ENCODE measurements at regions not wholly inside any gene's neighbourhood (a gene's known extent, or its start where the extent isn't known, plus 50 kb on each side); places are given as distances from the start of the nearest gene placed in this dataset.
"Not testable (repeated sequence)": the region's sequence is repeated elsewhere in the genome, so short reads cannot be mapped to it uniquely, and the experiment has no call there.

DNA sequence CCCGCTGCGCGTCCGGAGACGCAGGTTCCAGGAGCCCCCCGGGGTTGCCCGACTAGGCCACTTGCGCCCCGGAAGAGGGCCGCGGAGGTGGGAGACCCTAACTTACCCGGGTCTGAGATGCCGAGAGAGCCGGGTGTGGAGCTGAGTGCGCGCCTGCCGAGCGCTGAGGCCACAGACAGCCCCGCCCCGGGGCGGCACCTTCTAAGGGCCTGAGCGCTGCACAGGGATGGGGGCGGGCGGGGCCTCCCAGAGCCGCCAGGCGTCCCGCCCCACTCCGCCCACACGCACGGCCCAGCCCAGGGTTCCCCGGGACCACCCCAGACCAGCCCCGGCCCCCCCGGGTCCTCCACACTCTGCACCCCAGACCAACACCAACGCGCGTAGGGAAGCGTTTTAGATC lies 2692.0 kb upstream of the TPTE start:
- not testable (repeated sequence) for DNase-seq (ENCODE audit: low read depth)

DNA sequence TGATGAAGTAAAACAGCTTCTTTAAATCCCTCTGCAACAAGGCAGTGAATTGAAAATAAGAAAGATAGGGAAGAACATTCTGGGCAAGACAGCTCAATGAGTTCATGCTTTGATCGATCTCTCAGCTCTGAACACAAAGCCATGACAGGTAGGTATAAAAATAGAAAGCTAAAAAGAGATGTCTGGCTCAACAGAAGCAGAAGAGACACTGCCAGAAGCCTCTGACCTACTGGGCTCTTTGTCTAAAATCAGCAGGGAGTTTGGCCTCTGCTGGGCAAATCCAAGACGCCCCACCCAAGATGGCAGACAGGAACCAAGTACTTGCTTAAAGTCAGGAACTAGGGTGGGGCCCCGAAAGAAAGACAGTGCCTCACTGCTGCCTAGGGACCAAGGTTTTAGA lies 2684.1 kb upstream of the TPTE start:
- not testable (repeated sequence) for DNase-seq (ENCODE audit: low read depth)

DNA sequence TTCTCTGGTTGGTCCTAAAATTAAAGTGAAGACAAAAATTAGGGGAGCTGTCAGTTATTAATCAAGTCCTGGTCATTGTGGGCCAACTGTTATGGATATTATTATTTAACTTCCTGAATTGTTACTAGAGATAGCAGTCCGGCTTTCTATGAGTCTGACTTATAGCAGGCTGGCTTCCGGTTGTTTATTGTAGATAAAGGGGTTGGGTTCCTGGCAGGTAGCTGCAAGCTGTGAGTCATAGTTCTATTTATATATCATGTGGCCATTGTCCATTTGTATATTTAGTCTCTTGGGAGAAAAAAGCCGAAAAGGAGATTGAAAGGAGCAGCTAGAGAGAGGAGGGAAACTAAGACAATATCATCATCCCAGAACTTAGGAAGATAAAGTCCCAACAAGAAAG lies 2668.0 kb upstream of the TPTE start:
- DNase-seq (ENCODE audit: low read depth): not testable (repeated sequence)

DNA sequence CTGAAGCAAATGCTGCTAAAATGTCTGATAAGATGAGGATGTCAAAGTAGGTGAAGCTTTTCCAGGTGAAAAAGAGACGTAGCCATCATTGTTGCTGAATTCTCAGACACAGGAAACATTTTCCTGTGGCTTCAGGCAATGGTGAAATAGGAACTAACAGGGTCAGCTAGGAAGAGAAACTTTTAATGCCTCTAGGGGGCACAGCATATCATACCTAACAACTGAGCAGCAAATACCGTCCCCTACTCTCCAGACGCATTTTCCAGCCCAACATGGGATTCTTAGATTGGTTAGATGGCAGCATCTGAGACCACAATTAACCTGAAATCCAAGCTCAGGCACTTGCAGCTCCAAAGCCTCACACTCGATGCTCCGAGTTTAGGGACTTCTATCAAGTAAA lies 2667.5 kb upstream of the TPTE start:
- DNase-seq (ENCODE audit: low read depth): not testable (repeated sequence)

Measured in stimulated activated CD8-positive, alpha-beta memory T cell treated with anti-CD3 and anti-CD28 coated beads, Interleukin-12 subunit alpha, Interleukin-12 subunit beta, amount 100 ng/mL, for 4 hours (primary cell).